ENCODE measurements at regions not wholly inside any gene's neighbourhood (a gene's known extent, or its start where the extent isn't known, plus 50 kb on each side); places are given as distances from the start of the nearest gene placed in this dataset.
"Not testable (repeated sequence)": the region's sequence is repeated elsewhere in the genome, so short reads cannot be mapped to it uniquely, and the experiment has no call there.

DNA sequence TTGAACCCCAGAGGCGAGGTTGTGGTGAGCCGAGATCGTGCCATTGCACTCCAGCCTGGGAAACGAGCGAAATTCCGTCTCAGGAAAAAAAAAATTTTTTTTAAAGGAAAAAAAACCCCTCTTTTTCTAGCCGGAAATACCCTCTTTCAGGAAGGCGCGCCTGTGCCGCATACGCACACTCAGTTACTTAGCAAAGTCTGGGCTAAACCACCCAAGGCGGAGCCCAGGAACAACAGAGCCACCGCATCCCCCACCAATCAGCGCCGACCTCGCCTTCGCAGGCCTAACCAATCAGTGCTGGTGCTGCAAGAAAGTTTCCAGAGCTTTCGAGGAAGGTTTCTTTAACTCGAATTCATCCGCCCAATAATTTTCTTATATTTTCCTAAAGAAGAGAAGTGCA, 510.4 kb downstream of the KCNJ18 start:
- POLR2A ChIA-PET = no interaction called here
- Histone ChIP-seq H3K9me3 (ENCODE audit: control insufficient read depth, insufficient read depth, low read length) (peaks cover 55% of the 10 kb centered on the region), H3K27me3 (ENCODE audit: control insufficient read depth, insufficient read depth, low read length) (no peaks in the 10 kb centered on the region), H3K27ac (ENCODE audit: low read depth, low read length) (no peak overlapping the region), H3K4me3 (ENCODE audit: low read depth, low read length) (no peak overlapping the region)
- CTCF ChIA-PET = no interaction called here
- DNase-seq (ENCODE audit: low read depth, low spot score) = no peak
- TF ChIP-seq, protein P1, sequence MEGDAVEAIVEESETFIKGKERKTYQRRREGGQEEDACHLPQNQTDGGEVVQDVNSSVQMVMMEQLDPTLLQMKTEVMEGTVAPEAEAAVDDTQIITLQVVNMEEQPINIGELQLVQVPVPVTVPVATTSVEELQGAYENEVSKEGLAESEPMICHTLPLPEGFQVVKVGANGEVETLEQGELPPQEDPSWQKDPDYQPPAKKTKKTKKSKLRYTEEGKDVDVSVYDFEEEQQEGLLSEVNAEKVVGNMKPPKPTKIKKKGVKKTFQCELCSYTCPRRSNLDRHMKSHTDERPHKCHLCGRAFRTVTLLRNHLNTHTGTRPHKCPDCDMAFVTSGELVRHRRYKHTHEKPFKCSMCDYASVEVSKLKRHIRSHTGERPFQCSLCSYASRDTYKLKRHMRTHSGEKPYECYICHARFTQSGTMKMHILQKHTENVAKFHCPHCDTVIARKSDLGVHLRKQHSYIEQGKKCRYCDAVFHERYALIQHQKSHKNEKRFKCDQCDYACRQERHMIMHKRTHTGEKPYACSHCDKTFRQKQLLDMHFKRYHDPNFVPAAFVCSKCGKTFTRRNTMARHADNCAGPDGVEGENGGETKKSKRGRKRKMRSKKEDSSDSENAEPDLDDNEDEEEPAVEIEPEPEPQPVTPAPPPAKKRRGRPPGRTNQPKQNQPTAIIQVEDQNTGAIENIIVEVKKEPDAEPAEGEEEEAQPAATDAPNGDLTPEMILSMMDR (IDR thresholded peaks at IDR 0.05; ENCODE audit: low read depth, low read length) = no peak

DNA sequence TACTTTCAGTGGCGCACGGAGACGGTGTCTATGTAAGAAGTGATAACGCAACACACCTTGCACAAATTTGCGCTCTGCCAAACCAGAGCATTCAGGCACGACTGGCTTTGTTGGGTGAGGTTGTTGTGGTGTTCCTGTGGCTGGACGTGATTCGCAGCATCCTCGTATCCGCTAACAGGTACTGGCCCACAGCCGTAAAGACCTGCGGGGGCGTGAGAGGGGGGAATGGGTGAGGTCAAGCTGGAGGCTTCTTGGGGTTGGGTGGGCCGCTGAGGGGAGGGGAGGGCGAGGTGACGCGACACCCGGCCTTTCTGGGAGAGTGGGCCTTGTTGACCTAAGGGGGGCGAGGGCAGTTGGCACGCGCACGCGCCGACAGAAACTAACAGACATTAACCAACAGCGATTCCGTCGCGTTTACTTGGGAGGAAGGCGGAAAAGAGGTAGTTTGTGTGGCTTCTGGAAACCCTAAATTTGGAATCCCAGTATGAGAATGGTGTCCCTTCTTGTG, 510.9 kb downstream of the KCNJ18 start:
- DNase-seq (ENCODE audit: low read depth, low spot score) = no peak
- Histone ChIP-seq H3K9me3 (ENCODE audit: control insufficient read depth, insufficient read depth, low read length) (peaks cover 59% of the 10 kb centered on the region), H3K4me3 (ENCODE audit: low read depth, low read length) (no peak overlapping the region), H3K27me3 (ENCODE audit: control insufficient read depth, insufficient read depth, low read length) (no peaks in the 10 kb centered on the region), H3K27ac (ENCODE audit: low read depth, low read length) (no peak overlapping the region)
- ChIA-PET CTCF (no interaction called here), POLR2A (no interaction called here)
- TF ChIP-seq, protein P1 (IDR thresholded peaks at IDR 0.05; ENCODE audit: low read depth, low read length) = no peak

DNA sequence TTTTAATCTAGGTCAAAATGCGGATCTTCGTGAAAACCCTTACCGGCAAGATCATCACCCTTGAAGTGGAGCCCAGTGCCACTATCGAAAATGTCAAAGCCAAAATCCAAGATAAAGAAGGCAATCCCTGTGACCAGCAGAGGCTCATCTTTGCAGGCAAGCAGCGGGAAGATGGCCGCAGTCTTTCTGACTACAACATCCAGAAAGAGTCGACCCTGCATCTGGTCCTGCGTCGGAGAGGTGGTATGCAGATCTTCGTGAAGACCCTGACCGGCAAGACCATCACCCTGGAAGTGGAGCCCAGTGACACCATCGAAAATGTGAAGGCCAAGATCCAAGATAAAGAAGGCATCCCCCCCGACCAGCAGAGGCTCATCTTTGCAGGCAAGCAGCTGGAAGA, 511.8 kb downstream of the KCNJ18 start:
- CTCF ChIA-PET; POLR2A ChIA-PET; H3K4me3 ChIP-seq (ENCODE audit: low read depth, low read length): not testable (repeated sequence)

DNA sequence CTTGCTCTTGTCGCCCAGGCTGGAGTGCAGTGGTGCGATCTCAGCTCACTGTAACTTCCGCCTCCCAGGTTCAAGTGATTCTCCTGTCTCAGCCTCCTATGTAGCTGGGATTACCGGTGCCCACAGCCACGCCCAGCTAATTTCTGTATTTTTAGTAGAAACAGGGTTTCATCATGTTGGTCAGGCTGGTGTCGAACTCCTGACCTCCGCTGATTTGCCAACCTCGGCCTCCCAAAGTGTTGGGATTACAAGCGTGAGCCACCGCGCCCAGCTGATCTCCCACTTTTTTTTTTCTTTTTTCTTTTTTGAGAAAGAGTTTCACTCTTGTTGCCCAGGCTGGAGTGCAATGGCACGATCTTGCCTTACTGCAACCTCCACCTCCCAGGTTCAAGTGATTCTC, 517.9 kb downstream of the KCNJ18 start:
- H3K27ac ChIP-seq (ENCODE audit: low read depth, low read length); H3K27me3 ChIP-seq (ENCODE audit: control insufficient read depth, insufficient read depth, low read length); CTCF ChIA-PET; H3K4me3 ChIP-seq (ENCODE audit: low read depth, low read length); DNase-seq (ENCODE audit: low read depth, low spot score); POLR2A ChIA-PET: not testable (repeated sequence)
- H3K9me3 ChIP-seq (ENCODE audit: control insufficient read depth, insufficient read depth, low read length) = peaks cover 36% of the 10 kb centered on the region

More for the DNA sequence above, 511.8 kb downstream of the KCNJ18 start:
- not testable (repeated sequence) for DNase-seq (ENCODE audit: low read depth, low spot score); H3K27ac ChIP-seq (ENCODE audit: low read depth, low read length); H3K27me3 ChIP-seq (ENCODE audit: control insufficient read depth, insufficient read depth, low read length)
- peaks cover 52% of the 10 kb centered on the region for H3K9me3 ChIP-seq (ENCODE audit: control insufficient read depth, insufficient read depth, low read length)

DNA sequence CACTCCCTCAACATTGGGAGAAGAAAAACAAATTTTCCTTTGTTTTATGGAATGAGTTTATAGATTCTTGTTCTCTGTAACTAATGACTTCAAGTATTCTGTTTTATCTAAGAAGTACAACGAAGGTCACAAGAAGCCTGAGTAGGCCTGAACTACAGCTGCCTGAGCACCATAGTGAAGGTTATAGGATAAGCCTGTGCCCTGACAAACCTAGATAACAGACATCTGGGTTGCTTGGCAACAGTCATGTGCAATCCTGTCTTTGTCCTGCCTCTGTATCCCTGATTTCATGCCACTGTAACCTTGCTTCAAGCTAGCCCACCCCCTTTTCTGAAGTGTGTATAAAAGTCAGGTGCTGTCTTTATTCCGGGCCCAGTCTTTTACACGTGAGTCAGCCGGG, 520.8 kb downstream of the KCNJ18 start:
- H3K9me3 ChIP-seq (ENCODE audit: control insufficient read depth, insufficient read depth, low read length) = peaks cover 43% of the 10 kb centered on the region
- H3K4me3 ChIP-seq (ENCODE audit: low read depth, low read length); DNase-seq (ENCODE audit: low read depth, low spot score); H3K27ac ChIP-seq (ENCODE audit: low read depth, low read length); CTCF ChIA-PET; H3K27me3 ChIP-seq (ENCODE audit: control insufficient read depth, insufficient read depth, low read length); POLR2A ChIA-PET: not testable (repeated sequence)

GRCh38 chr17:22217135-22217534, 524.8 kb downstream of the KCNJ18 start:
- H3K27me3 ChIP-seq (ENCODE audit: control insufficient read depth, insufficient read depth, low read length) = no peaks in the 10 kb centered on the region
- ChIA-PET POLR2A (no interaction called here), CTCF (no interaction called here)
- H3K27ac ChIP-seq (ENCODE audit: low read depth, low read length) = no peak overlapping the region
- no peak for DNase-seq (ENCODE audit: low read depth, low spot score)
- no peak overlapping the region for H3K4me3 ChIP-seq (ENCODE audit: low read depth, low read length)
- TF ChIP-seq, protein P1 (IDR thresholded peaks at IDR 0.05; ENCODE audit: low read depth, low read length) = no peak
- peaks cover 47% of the 10 kb centered on the region for H3K9me3 ChIP-seq (ENCODE audit: control insufficient read depth, insufficient read depth, low read length)

DNA sequence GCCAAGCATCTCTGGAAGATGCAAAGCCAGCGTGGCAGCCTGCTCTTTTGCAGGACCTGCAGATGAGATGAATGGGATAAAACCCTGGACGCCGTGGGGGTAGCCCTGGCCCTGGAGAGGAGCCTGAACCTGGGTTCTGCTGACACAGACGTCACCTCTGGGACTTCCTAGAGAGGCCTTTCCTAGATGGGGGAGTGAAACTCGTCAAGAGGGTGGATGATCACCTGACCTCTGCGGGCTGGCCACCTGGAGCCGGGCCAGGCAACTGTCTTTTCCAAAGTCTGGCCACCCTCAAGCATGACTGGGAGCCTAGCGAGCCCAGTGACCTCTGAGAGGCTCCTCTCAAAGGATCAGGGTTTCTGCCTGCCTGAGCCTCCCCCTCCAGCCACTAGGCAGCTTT, 529.0 kb downstream of the KCNJ18 start:
- DNase-seq (ENCODE audit: low read depth, low spot score) = no peak
- TF ChIP-seq, protein P1 (IDR thresholded peaks at IDR 0.05; ENCODE audit: low read depth, low read length) = no peak
- Histone ChIP-seq H3K9me3 (ENCODE audit: control insufficient read depth, insufficient read depth, low read length) (peaks cover 38% of the 10 kb centered on the region), H3K27me3 (ENCODE audit: control insufficient read depth, insufficient read depth, low read length) (no peaks in the 10 kb centered on the region), H3K27ac (ENCODE audit: low read depth, low read length) (no peak overlapping the region), H3K4me3 (ENCODE audit: low read depth, low read length) (no peak overlapping the region)
- POLR2A ChIA-PET = no interaction called here
- CTCF ChIA-PET = no interaction called here

- POLR2A ChIA-PET; DNase-seq (ENCODE audit: low read depth, low spot score); CTCF ChIA-PET; H3K27me3 ChIP-seq (ENCODE audit: control insufficient read depth, insufficient read depth, low read length); H3K4me3 ChIP-seq (ENCODE audit: low read depth, low read length); H3K27ac ChIP-seq (ENCODE audit: low read depth, low read length): not testable (repeated sequence)
- peaks cover 38% of the 10 kb centered on the region for H3K9me3 ChIP-seq (ENCODE audit: control insufficient read depth, insufficient read depth, low read length)
Measured at GRCh38 chr17:22226477-22226876, 534.2 kb downstream of the KCNJ18 start.

DNA sequence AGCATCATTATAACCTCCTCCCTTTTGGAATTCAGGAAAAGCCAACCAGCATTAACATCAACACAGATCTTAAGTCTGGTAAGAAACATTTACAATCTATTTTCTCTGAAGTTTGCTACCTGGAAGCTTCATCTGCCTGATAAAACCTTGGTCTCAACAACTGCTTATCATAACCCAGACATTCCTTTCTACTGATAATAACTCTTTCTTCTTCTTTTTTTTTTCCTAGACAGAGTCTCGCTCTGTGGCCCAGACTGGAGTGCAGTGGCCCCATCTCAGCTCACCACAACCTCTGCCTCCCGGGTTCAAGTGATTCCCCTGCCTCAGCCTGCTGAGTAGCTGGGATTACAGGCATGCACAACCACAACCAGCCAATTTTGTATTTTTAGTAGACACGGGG, 534.6 kb downstream of the KCNJ18 start:
- H3K9me3 ChIP-seq (ENCODE audit: control insufficient read depth, insufficient read depth, low read length) = peaks cover 36% of the 10 kb centered on the region
- CTCF ChIA-PET; H3K27ac ChIP-seq (ENCODE audit: low read depth, low read length); DNase-seq (ENCODE audit: low read depth, low spot score); H3K27me3 ChIP-seq (ENCODE audit: control insufficient read depth, insufficient read depth, low read length); H3K4me3 ChIP-seq (ENCODE audit: low read depth, low read length); POLR2A ChIA-PET: not testable (repeated sequence)

Data from AG04450 (cell line).